ENCODE measurements at regions not wholly inside any gene's neighbourhood (a gene's known extent, or its start where the extent isn't known, plus 50 kb on each side); places are given as distances from the start of the nearest gene placed in this dataset.

- no peak for TF ChIP-seq POLR2A (IDR thresholded peaks at IDR 0.05; ENCODE audit: low read depth, low read length)
- no peak for TF ChIP-seq POLR2AphosphoS5 (IDR thresholded peaks at IDR 0.05; ENCODE audit: low read depth, low read length)
These were observed 302.5 kb downstream of the C3orf38 start for GRCh38 chr3:88452228-88452627.

Measured in GM12892 (cell line).